Thyroid gland (tissue), 4 donors: ENCODE measurements at regions not wholly inside any gene's neighbourhood (a gene's known extent, or its start where the extent isn't known, plus 50 kb on each side); places are given as distances from the start of the nearest gene placed in this dataset.

ENCODE experiments used
- POLR2A ChIP-seq, 2 donors: fragments of 450-650 bp; IDR thresholded peaks; one replicate each; pipeline ENCODE4 v1.6.1; 2017; ENCODE audit warnings: antibody characterized with exemption in 2 of 2, mild to moderate bottlenecking in 2 of 2, moderate library complexity in 1 of 2
- TF ChIP-seq, protein P1 (sequence below), 6 experiments: fragments of 200-600 bp in 3 of 6; fragments of 450-650 bp in 3 of 6; sonication (generic) in 3 of 6; IDR thresholded peaks; one replicate each; pipeline ENCODE4 v1.5.1; 2016 to 2019; ENCODE audit warnings: antibody characterized with exemption in 6 of 6, mild to moderate bottlenecking in 2 of 6, inconsistent platforms in 1 of 6, moderate library complexity in 1 of 6

DNA sequence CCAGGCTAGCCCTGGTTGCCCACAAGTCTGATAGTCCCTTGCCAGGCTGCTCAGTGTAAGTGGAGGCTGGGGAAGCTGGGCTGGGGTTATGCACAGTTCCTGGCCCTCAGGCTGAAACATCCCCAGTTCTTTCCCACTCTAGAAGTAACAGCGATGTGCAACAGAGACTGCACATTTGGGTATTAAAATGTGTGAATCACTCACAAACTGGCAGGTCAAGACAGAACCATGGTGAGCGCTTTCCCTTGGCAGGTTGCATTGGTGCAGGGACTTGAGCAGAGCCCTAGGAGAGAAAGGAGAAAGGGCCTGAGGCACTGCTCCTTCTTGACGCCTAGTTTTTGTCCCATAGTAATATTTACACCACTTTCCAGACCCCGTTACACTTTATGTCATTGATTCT lies 56.1 kb upstream of the SLC35B4 start:
- TF ChIP-seq, protein P1, sequence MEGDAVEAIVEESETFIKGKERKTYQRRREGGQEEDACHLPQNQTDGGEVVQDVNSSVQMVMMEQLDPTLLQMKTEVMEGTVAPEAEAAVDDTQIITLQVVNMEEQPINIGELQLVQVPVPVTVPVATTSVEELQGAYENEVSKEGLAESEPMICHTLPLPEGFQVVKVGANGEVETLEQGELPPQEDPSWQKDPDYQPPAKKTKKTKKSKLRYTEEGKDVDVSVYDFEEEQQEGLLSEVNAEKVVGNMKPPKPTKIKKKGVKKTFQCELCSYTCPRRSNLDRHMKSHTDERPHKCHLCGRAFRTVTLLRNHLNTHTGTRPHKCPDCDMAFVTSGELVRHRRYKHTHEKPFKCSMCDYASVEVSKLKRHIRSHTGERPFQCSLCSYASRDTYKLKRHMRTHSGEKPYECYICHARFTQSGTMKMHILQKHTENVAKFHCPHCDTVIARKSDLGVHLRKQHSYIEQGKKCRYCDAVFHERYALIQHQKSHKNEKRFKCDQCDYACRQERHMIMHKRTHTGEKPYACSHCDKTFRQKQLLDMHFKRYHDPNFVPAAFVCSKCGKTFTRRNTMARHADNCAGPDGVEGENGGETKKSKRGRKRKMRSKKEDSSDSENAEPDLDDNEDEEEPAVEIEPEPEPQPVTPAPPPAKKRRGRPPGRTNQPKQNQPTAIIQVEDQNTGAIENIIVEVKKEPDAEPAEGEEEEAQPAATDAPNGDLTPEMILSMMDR (IDR thresholded peaks at IDR 0.05) = no peak
- no peak for TF ChIP-seq POLR2A (IDR thresholded peaks at IDR 0.05)
